HCT116 (cell line): ENCODE measurements at regions not wholly inside any gene's neighbourhood (a gene's known extent, or its start where the extent isn't known, plus 50 kb on each side); places are given as distances from the start of the nearest gene placed in this dataset.

Source experiments
- ATAC-seq: fragments of 200-7000 bp; cut with Tn5 transposase; 2 replicates; pipeline ENCODE4 v1.9.1; 2020; ENCODE audit warnings: mild to moderate bottlenecking, moderate library complexity
- BruUV-seq: library from RNA; stranded (reverse); fragments of 400-500 nt; replicated peaks from 2 replicates; lab custom pipeline; 2021; lab: Mats Ljungman, UMichigan
- CTCF ChIA-PET: fragments of 300-600 bp; sonication (Branson Sonifier 250); formaldehyde crosslinking; loops from one replicate; lab custom pipeline; 2021; ENCODE audit warnings: antibody characterized with exemption; lab: Charles Lee
- POLR2A ChIA-PET: fragments of 300-600, 350-600 bp; sonication (Branson Sonifier 250); formaldehyde crosslinking; loops from one replicate; lab custom pipeline; 2021; ENCODE audit warnings: antibody characterized with exemption; lab: Charles Lee
- RAD21 ChIA-PET, 2 experiments: fragments of 300-600 bp; sonication (Branson Sonifier 250); formaldehyde crosslinking; loops; one replicate each; lab custom pipeline; 2023; ENCODE audit warnings: low total read pairs in 2 of 2; ENCODE audit not compliant: uncharacterized antibody in 2 of 2, unreplicated experiment in 2 of 2, low non-redundant PET in 1 of 2; lab: Charles Lee
- DNase-seq: peaks from one replicate; pipeline ENCODE4 v3.0.0-alpha.2; 2010; ENCODE audit warnings: low read depth, low spot score
- H2AFZ ChIP-seq: fragments of 200-600 bp; shearing (Covaris generic), sonication (generic); 2 replicates; pipeline ENCODE4 v1.6.1; 2017; ENCODE audit warnings: low read depth, mixed run types, mixed read lengths, antibody characterized with exemption, low read length; ENCODE audit not compliant: poor library complexity, severe bottlenecking
- H3K27ac ChIP-seq: 2 replicates; pipeline ENCODE4 v1.5.1; 2012; ENCODE audit warnings: low read depth, low read length
- H3K27me3 ChIP-seq: fragments of 200-600 bp; sonication (generic); 2 replicates; pipeline ENCODE4 v1.6.1; 2016; ENCODE audit warnings: mixed run types, low read length, mixed read lengths; ENCODE audit not compliant: insufficient read depth
- H3K36me3 ChIP-seq, 2 experiments: fragments of 200-500 bp in 1 of 2; fragments of 200-600 bp in 1 of 2; sonication (Bioruptor generic) in 1 of 2; sonication (generic) in 1 of 2; 2 replicates each; pipeline versions ENCODE4 v1.5.1 to v1.6.1; 2014 to 2016; ENCODE audit warnings: low read length in 2 of 2, inconsistent platforms in 1 of 2, mixed read lengths in 1 of 2, mixed run types in 1 of 2; ENCODE audit not compliant: insufficient read depth in 2 of 2, control insufficient read depth in 1 of 2
- H3K4me1 ChIP-seq, 2 experiments: fragments of 200-600 bp in 1 of 2; sonication (generic) in 1 of 2; 2 replicates each; pipeline versions ENCODE4 v1.5.1 to v1.6.1; 2012 to 2017; ENCODE audit warnings: low read length in 2 of 2, inconsistent platforms in 1 of 2, mild to moderate bottlenecking in 1 of 2, mixed read lengths in 1 of 2, mixed run types in 1 of 2, moderate library complexity in 1 of 2; ENCODE audit not compliant: insufficient read depth in 2 of 2, control insufficient read depth in 1 of 2
- H3K4me2 ChIP-seq: fragments of 200-600 bp; sonication (generic); 2 replicates; pipeline ENCODE4 v1.6.1; 2017; ENCODE audit warnings: mixed run types, low read length, mixed read lengths
- H3K4me3 ChIP-seq, 2 experiments: fragments of 200-600 bp in 1 of 2; sonication (generic) in 1 of 2; replicated peaks in 1 of 2; 2 replicates each; pipeline ENCODE4 v1.5.1; 2011 to 2016; ENCODE audit warnings: low read length in 2 of 2, control low read depth in 1 of 2, low read depth in 1 of 2, mild to moderate bottlenecking in 1 of 2, mixed read lengths in 1 of 2, mixed run types in 1 of 2
- H3K79me2 ChIP-seq: fragments of 200-600 bp; sonication (generic); 2 replicates; pipeline ENCODE4 v1.6.1; 2017; ENCODE audit warnings: mild to moderate bottlenecking, mixed run types, low read length, moderate library complexity, mixed read lengths; ENCODE audit not compliant: insufficient read depth
- H3K9ac ChIP-seq: fragments of 200-600 bp; sonication (generic); 2 replicates; pipeline ENCODE4 v1.6.1; 2016; ENCODE audit warnings: low read length, mixed read lengths
- H3K9me2 ChIP-seq: fragments of 200-600 bp; sonication (generic), shearing (Covaris generic); 2 replicates; pipeline ENCODE4 v1.6.1; 2017; ENCODE audit warnings: mixed run types, mild to moderate bottlenecking, moderate library complexity; ENCODE audit not compliant: insufficient read depth
- H3K9me3 ChIP-seq, 2 experiments: fragments of 200-500 bp in 1 of 2; fragments of 200-600 bp in 1 of 2; sonication (Bioruptor generic) in 1 of 2; sonication (generic) in 1 of 2; 2 replicates each; pipeline ENCODE4 v1.6.1; 2014 to 2017; ENCODE audit warnings: low read length in 2 of 2, mixed read lengths in 2 of 2, inconsistent platforms in 1 of 2, low read depth in 1 of 2, mild to moderate bottlenecking in 1 of 2, mixed run types in 1 of 2, moderate library complexity in 1 of 2; ENCODE audit not compliant: control insufficient read depth in 1 of 2, insufficient read depth in 1 of 2
- H4K20me1 ChIP-seq: fragments of 200-600 bp; sonication (generic), shearing (Covaris generic); 2 replicates; pipeline ENCODE4 v1.6.1; 2017; ENCODE audit warnings: mixed run types, mild to moderate bottlenecking, moderate library complexity; ENCODE audit not compliant: insufficient read depth
- ATF3 ChIP-seq: IDR thresholded peaks from 2 replicates; pipeline ENCODE4 v1.6.1; 2012
- EGR1 ChIP-seq: IDR thresholded peaks from 2 replicates; pipeline ENCODE4 v1.6.1; 2012; ENCODE audit warnings: low read depth
- ELF1 ChIP-seq: IDR thresholded peaks from 2 replicates; pipeline ENCODE4 v1.6.1; 2012; ENCODE audit warnings: low read depth, borderline replicate concordance
- EZH2 ChIP-seq: fragments of 200-600 bp; sonication (generic); IDR thresholded peaks from 2 replicates; pipeline ENCODE4 v1.6.1; 2017; ENCODE audit warnings: antibody characterized with exemption, mixed run types
- EZH2phosphoT487 ChIP-seq: fragments of 200-600 bp; IDR thresholded peaks from 2 replicates; pipeline ENCODE4 v1.6.1; 2018; ENCODE audit warnings: antibody characterized with exemption, borderline replicate concordance
- FOSL1 ChIP-seq: IDR thresholded peaks from 2 replicates; pipeline ENCODE4 v1.6.1; 2012; ENCODE audit warnings: low read depth
- MAX ChIP-seq: IDR thresholded peaks from 2 replicates; pipeline ENCODE4 v1.6.1; 2012
- YY1 ChIP-seq: IDR thresholded peaks from 2 replicates; pipeline ENCODE4 v1.6.1; 2011; ENCODE audit warnings: low read length, low read depth, moderate library complexity, mild to moderate bottlenecking; ENCODE audit not compliant: insufficient replicate concordance; ENCODE audit errors: extremely low read depth
- ZNF274 ChIP-seq: fragments of 200-500 bp; sonication (Bioruptor generic); IDR thresholded peaks from 2 replicates; pipeline ENCODE4 v1.6.1; 2014; ENCODE audit warnings: mild to moderate bottlenecking, low read depth, low read length, inconsistent platforms
- intact Hi-C: fragments of 100-400 bp; cut with micrococcal nuclease; formaldehyde crosslinking; loops from 2 replicates; pipeline ENCODE4 v1.10.0; 2022
- TF ChIP-seq, protein P1 (sequence below): IDR thresholded peaks from 2 replicates; pipeline ENCODE4 v1.6.1; 2012; ENCODE audit warnings: low read depth

GRCh38 chr5:89156226-89156625 lies 273.2 kb upstream of the MEF2C start (continued):
- TF ChIP-seq, protein P1, sequence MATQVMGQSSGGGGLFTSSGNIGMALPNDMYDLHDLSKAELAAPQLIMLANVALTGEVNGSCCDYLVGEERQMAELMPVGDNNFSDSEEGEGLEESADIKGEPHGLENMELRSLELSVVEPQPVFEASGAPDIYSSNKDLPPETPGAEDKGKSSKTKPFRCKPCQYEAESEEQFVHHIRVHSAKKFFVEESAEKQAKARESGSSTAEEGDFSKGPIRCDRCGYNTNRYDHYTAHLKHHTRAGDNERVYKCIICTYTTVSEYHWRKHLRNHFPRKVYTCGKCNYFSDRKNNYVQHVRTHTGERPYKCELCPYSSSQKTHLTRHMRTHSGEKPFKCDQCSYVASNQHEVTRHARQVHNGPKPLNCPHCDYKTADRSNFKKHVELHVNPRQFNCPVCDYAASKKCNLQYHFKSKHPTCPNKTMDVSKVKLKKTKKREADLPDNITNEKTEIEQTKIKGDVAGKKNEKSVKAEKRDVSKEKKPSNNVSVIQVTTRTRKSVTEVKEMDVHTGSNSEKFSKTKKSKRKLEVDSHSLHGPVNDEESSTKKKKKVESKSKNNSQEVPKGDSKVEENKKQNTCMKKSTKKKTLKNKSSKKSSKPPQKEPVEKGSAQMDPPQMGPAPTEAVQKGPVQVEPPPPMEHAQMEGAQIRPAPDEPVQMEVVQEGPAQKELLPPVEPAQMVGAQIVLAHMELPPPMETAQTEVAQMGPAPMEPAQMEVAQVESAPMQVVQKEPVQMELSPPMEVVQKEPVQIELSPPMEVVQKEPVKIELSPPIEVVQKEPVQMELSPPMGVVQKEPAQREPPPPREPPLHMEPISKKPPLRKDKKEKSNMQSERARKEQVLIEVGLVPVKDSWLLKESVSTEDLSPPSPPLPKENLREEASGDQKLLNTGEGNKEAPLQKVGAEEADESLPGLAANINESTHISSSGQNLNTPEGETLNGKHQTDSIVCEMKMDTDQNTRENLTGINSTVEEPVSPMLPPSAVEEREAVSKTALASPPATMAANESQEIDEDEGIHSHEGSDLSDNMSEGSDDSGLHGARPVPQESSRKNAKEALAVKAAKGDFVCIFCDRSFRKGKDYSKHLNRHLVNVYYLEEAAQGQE = no peak
- TF ChIP-seq MAX (no peak), ZNF274 (no peak)
- TF ChIP-seq, all 23 proteins: peak for 0

GRCh38 chr5:89147031-89147430 lies 264.0 kb upstream of the MEF2C start:
- BruUV-seq = no TSS peak
- H3K27me3 ChIP-seq = no peaks in the 10 kb centered on the region
- H3K4me2 ChIP-seq = no peak overlapping the region
- intact Hi-C loops = no loop called here
- RAD21 ChIA-PET = no interaction called here
- ATAC-seq (no peak), DNase-seq (no peak)
- H3K9me2 ChIP-seq = no peaks in the 10 kb centered on the region; the same call in none of the 2 replicates
- CTCF ChIA-PET = no interaction called here
- POLR2A ChIA-PET = no interaction called here
- H3K36me3 ChIP-seq = no peaks in the 10 kb centered on the region
- no peaks in the 10 kb centered on the region for H4K20me1 ChIP-seq
- H3K4me3 ChIP-seq = no peak overlapping the region
- no peak for TF ChIP-seq MAX
- no peak for TF ChIP-seq ELF1
- no peak for TF ChIP-seq YY1
- no peak for TF ChIP-seq ATF3
- no peak for TF ChIP-seq EGR1
- TF ChIP-seq EZH2phosphoT487 = no peak
- no peak for TF ChIP-seq EZH2
- no peak for TF ChIP-seq FOSL1
- TF ChIP-seq, all 23 proteins: peak for 0
- Histone ChIP-seq H3K9ac (no peak overlapping the region), H3K4me1 (no peaks in the 10 kb centered on the region), H3K27ac (no peak overlapping the region), H2AFZ (no peak overlapping the region), H3K9me3 (no peaks in the 10 kb centered on the region), H3K79me2 (no peaks in the 10 kb centered on the region)
